Mammary epithelial cell (primary cell): ENCODE measurements at regions not wholly inside any gene's neighbourhood (a gene's known extent, or its start where the extent isn't known, plus 50 kb on each side); places are given as distances from the start of the nearest gene placed in this dataset.

Source experiments
- EZH2 ChIP-seq: IDR thresholded peaks from 2 replicates; pipeline ENCODE4 v1.6.1; 2012; ENCODE audit warnings: low read length, inconsistent platforms, borderline replicate concordance
- TF ChIP-seq, protein P1 (sequence below), 2 donors: IDR thresholded peaks in 1 of 2; conservative IDR thresholded peaks in 1 of 2; 2 replicates each; pipeline ENCODE4 v1.5.1; 2011 to 2012; ENCODE audit warnings: inconsistent platforms in 2 of 2, low read length in 2 of 2, mild to moderate bottlenecking in 2 of 2, control low read depth in 1 of 2, low read depth in 1 of 2; ENCODE audit not compliant: insufficient read depth in 1 of 2; ENCODE audit errors: extremely low read depth in 1 of 2

DNA sequence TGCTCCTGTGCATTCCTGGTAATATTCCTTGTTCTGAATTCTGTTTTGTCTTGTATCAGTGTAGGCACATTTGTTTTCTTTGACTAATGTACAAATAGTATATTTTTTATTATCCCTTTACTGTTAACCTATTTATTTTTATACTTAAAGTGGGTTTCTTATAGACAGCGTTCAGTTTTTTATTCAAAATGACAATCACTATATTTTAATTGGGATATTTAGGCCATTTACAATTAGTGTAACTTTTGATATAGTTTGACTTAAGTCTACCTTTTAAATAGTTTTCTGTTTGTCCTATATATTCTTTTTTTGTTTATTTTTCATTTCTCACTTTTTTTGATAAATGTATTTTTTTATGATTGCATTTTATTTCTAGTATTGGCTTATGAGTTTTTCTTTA lies 219.8 kb downstream of the DNAJB9 start:
- TF ChIP-seq, protein P1, sequence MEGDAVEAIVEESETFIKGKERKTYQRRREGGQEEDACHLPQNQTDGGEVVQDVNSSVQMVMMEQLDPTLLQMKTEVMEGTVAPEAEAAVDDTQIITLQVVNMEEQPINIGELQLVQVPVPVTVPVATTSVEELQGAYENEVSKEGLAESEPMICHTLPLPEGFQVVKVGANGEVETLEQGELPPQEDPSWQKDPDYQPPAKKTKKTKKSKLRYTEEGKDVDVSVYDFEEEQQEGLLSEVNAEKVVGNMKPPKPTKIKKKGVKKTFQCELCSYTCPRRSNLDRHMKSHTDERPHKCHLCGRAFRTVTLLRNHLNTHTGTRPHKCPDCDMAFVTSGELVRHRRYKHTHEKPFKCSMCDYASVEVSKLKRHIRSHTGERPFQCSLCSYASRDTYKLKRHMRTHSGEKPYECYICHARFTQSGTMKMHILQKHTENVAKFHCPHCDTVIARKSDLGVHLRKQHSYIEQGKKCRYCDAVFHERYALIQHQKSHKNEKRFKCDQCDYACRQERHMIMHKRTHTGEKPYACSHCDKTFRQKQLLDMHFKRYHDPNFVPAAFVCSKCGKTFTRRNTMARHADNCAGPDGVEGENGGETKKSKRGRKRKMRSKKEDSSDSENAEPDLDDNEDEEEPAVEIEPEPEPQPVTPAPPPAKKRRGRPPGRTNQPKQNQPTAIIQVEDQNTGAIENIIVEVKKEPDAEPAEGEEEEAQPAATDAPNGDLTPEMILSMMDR (conservative IDR thresholded peaks at IDR 0.05 in 1 of 2, IDR thresholded peaks at IDR 0.05 in 1 of 2; ENCODE audit: extremely low read depth in 1 of 2, insufficient read depth in 1 of 2, low read depth in 1 of 2, low read length in 2 of 2): no peak
- TF ChIP-seq EZH2: no peak
